Adrenal gland (tissue), 9 donors: ENCODE measurements at regions not wholly inside any gene's neighbourhood (a gene's known extent, or its start where the extent isn't known, plus 50 kb on each side); places are given as distances from the start of the nearest gene placed in this dataset.
A peak's percentile ranks its signal among the peaks of the same experiment; 100 is the strongest.

Experiments
- DNase-seq, 7 donors: peaks; one replicate each; pipeline ENCODE4 v3.0.0-alpha.2; 2019 to 2020
- H3K27ac ChIP-seq, 5 donors: fragments of 200-600 bp; sonication (generic) in 4 of 5; 1 replicate in 3 of 5; 2 replicates in 2 of 5; pipeline versions ENCODE4 v1.5.1 to v1.8.0; 2016 to 2020; ENCODE audit warnings: mild to moderate bottlenecking in 1 of 5
- H3K27me3 ChIP-seq: fragments of 200-600 bp; 2 replicates; pipeline ENCODE4 v1.8.0; 2021
- H3K36me3 ChIP-seq, 2 donors: fragments of 200-600 bp; replicated peaks in 1 of 2; 1 replicate in 1 of 2; 2 replicates in 1 of 2; pipeline versions ENCODE4 v1.5.1 to v1.8.0; 2018 to 2022
- H3K4me1 ChIP-seq, 2 donors: fragments of 200-600 bp; replicated peaks in 1 of 2; 1 replicate in 1 of 2; 2 replicates in 1 of 2; pipeline versions ENCODE4 v1.5.1 to v1.8.0; 2018 to 2021
- H3K4me3 ChIP-seq, 4 donors: fragments of 200-600 bp; sonication (generic) in 3 of 4; one replicate each; pipeline ENCODE4 v1.5.1; 2016 to 2018
- H3K9me3 ChIP-seq, 3 donors: fragments of 200-600 bp; sonication (generic) in 1 of 3; replicated peaks in 1 of 3; 1 replicate in 2 of 3; 2 replicates in 1 of 3; pipeline versions ENCODE4 v1.5.1 to v1.8.0; 2016 to 2021
- CTCF ChIP-seq, 6 experiments: fragments of 450-650 bp in 4 of 6; fragments of 200-600 bp in 2 of 6; sonication (generic) in 1 of 6; IDR thresholded peaks; 1 replicate in 5 of 6; 2 replicates in 1 of 6; pipeline versions ENCODE4 v1.5.1 to v1.8.0; 2016 to 2021; ENCODE audit warnings: antibody characterized with exemption in 6 of 6, mild to moderate bottlenecking in 2 of 6, moderate library complexity in 1 of 6
- POLR2A ChIP-seq, 2 donors: fragments of 450-650 bp; IDR thresholded peaks; one replicate each; pipeline ENCODE4 v1.6.1; 2017; ENCODE audit warnings: antibody characterized with exemption in 2 of 2, mild to moderate bottlenecking in 2 of 2, moderate library complexity in 1 of 2
- WGBS, 4 donors: extraction: QIAGEN DNeasy Blood & Tissue Kit in 2 of 4; methylation state at CpG; one replicate each; pipeline versions ENCODE4 v1.1.5 to v1.1.7; 2013 to 2017; 5-methylcytosine and 5-hydroxymethylcytosine counted together
- intact Hi-C, 2 donors: fragments of 100-400 bp; cut with DNase I; formaldehyde crosslinking; loops; one replicate each; pipeline versions ENCODE4 v1.14.1 to v1.15.0; 2022 to 2023
- donor health status: healthy with polysubstance abuse.
- donor health status: Bipolar disorder and iron deficiency.
- donor health status: DM: yes; HTN: yes; CAD: no.
- donor health status: DM: no; HTN: no; CAD: no.
- donor health status: DM: no; HTN: no; CAD: no.

GRCh38 chrX:113274345-113274744 is 433.7 kb upstream of the AMOT start:
- peaks cover 5% of the 10 kb centered on the region for H3K27me3 ChIP-seq
- WGBS, 4 donors = 61 to 88% (median 83%) methylated on average over 1 to 5 of the region's 5 CpGs
- no peak for DNase-seq
- no peaks in the 10 kb centered on the region for H3K36me3 ChIP-seq
- no peak overlapping the region for H3K27ac ChIP-seq
- no peak overlapping the region for H3K4me3 ChIP-seq
- no peaks in the 10 kb centered on the region for H3K9me3 ChIP-seq
- TF ChIP-seq CTCF (IDR thresholded peaks at IDR 0.05) (no peak), POLR2A (IDR thresholded peaks at IDR 0.05) (no peak)
- intact Hi-C loops = no loop called here
- no peaks in the 10 kb centered on the region for H3K4me1 ChIP-seq

GRCh38 chrX:113269203-113269602 is 428.6 kb upstream of the AMOT start:
- intact Hi-C loops = no loop called here
- H3K4me3 ChIP-seq = no peak overlapping the region
- DNase-seq = no peak
- H3K27ac ChIP-seq = no peak overlapping the region
- no peak for TF ChIP-seq CTCF (IDR thresholded peaks at IDR 0.05)
- TF ChIP-seq POLR2A (IDR thresholded peaks at IDR 0.05) = no peak
- H3K36me3 ChIP-seq = no peaks in the 10 kb centered on the region
- H3K4me1 ChIP-seq = no peaks in the 10 kb centered on the region
- H3K9me3 ChIP-seq = no peaks in the 10 kb centered on the region
- no peaks in the 10 kb centered on the region for H3K27me3 ChIP-seq

DNA sequence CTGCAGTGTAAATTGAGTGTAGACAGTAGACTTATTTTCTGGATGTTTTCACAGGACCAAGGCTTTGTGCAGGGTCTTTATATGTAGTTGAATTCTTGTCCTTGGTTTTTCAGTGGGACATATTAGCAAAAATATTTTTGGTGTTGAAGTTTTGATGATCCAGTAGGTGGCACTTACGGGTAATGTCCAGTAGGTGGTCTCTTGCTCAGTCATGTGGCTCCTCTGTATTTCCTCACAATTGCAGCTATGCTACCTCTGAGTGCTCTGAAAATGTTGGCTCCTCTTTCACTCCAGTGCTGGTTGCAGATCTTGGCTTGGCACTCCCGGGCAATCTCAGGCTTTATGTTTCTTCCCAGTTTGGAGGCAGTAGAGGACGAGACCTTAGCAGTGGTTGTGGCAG is 419.8 kb upstream of the AMOT start:
- H3K4me3 ChIP-seq = no peak overlapping the region
- H3K9me3 ChIP-seq = no peaks in the 10 kb centered on the region
- intact Hi-C loops = no loop called here
- TF ChIP-seq CTCF (IDR thresholded peaks at IDR 0.05) (peak in 1 of 6 experiments; percentile 8), POLR2A (IDR thresholded peaks at IDR 0.05) (no peak)
- WGBS, 4 donors = 52 to 87% (median 81%) methylated on average over 1 to 3 of the region's 3 CpGs
- peaks cover 3% of the 10 kb centered on the region for H3K27me3 ChIP-seq
- no peak for DNase-seq
- no peak overlapping the region for H3K27ac ChIP-seq
- H3K36me3 ChIP-seq = no peaks in the 10 kb centered on the region
- no peaks in the 10 kb centered on the region for H3K4me1 ChIP-seq

GRCh38 chrX:113222305-113222704 is 381.7 kb upstream of the AMOT start:
- Histone ChIP-seq H3K4me3 (no peak overlapping the region), H3K4me1 (no peaks in the 10 kb centered on the region), H3K27me3 (peaks cover 20% of the 10 kb centered on the region), H3K27ac (no peak overlapping the region), H3K9me3 (no peaks in the 10 kb centered on the region), H3K36me3 (no peaks in the 10 kb centered on the region)
- intact Hi-C loops = no loop called here
- WGBS, 4 donors = 37 to 65% (median 53%) methylated on average over 3 of the region's 3 CpGs
- no peak for TF ChIP-seq CTCF (IDR thresholded peaks at IDR 0.05)
- no peak for TF ChIP-seq POLR2A (IDR thresholded peaks at IDR 0.05)
- DNase-seq = no peak
